ENCODE measurements at regions not wholly inside any gene's neighbourhood (a gene's known extent, or its start where the extent isn't known, plus 50 kb on each side); places are given as distances from the start of the nearest gene placed in this dataset.

- no peaks in the 10 kb centered on the region for H3K9me3 ChIP-seq
- H3K4me3 ChIP-seq = no peak overlapping the region
- no peaks in the 10 kb centered on the region for H3K36me3 ChIP-seq
- TF ChIP-seq POLR2A (IDR thresholded peaks at IDR 0.05) (no peak), CTCF (IDR thresholded peaks at IDR 0.05) (no peak)
- intact Hi-C loops (cut with DNase I) = no loop called here
- 67 to 90% methylated on average over 2 of the region's 2 CpGs for WGBS, 2 donors
- DNase-seq = no peak
- no peaks in the 10 kb centered on the region for H3K4me1 ChIP-seq
- no peaks in the 10 kb centered on the region for H3K27me3 ChIP-seq
- no peak overlapping the region for H3K27ac ChIP-seq
Observed at GRCh38 chr13:60699636-60700035, 302.6 kb downstream of the TDRD3 start.

GRCh38 chr13:60696602-60697001 is 299.6 kb downstream of the TDRD3 start:
- Histone ChIP-seq H3K9me3 (no peaks in the 10 kb centered on the region), H3K27ac (no peak overlapping the region), H3K4me3 (no peak overlapping the region), H3K27me3 (no peaks in the 10 kb centered on the region), H3K36me3 (no peaks in the 10 kb centered on the region), H3K4me1 (no peaks in the 10 kb centered on the region)
- no peak for DNase-seq
- intact Hi-C loops (cut with DNase I) = no loop called here
- WGBS, 2 donors = 12 to 32% methylated on average over 6 of the region's 6 CpGs
- TF ChIP-seq CTCF (IDR thresholded peaks at IDR 0.05) (no peak), POLR2A (IDR thresholded peaks at IDR 0.05) (no peak)

- no peak for DNase-seq
- H3K4me1 ChIP-seq = no peaks in the 10 kb centered on the region
- H3K27ac ChIP-seq = no peak overlapping the region
- no peaks in the 10 kb centered on the region for H3K27me3 ChIP-seq
- H3K4me3 ChIP-seq = no peak overlapping the region
- intact Hi-C loops (cut with DNase I) = no loop called here
- H3K9me3 ChIP-seq = no peaks in the 10 kb centered on the region
- no peaks in the 10 kb centered on the region for H3K36me3 ChIP-seq
- TF ChIP-seq CTCF (IDR thresholded peaks at IDR 0.05) (no peak), POLR2A (IDR thresholded peaks at IDR 0.05) (no peak)
Observed at GRCh38 chr13:60691268-60691667, 294.2 kb downstream of the TDRD3 start.

- DNase-seq = no peak
- Histone ChIP-seq H3K27ac (no peak overlapping the region), H3K36me3 (no peaks in the 10 kb centered on the region), H3K4me1 (no peaks in the 10 kb centered on the region), H3K4me3 (no peak overlapping the region), H3K9me3 (no peaks in the 10 kb centered on the region), H3K27me3 (no peaks in the 10 kb centered on the region)
- 59 to 60% methylated on average over 6 of the region's 6 CpGs for WGBS, 2 donors
- intact Hi-C loops (cut with DNase I) = no loop called here
- TF ChIP-seq POLR2A (IDR thresholded peaks at IDR 0.05) (no peak), CTCF (IDR thresholded peaks at IDR 0.05) (no peak)
Observed at GRCh38 chr13:60690604-60691003, 293.6 kb downstream of the TDRD3 start.

GRCh38 chr13:60689571-60689970 is 292.6 kb downstream of the TDRD3 start:
- TF ChIP-seq POLR2A (IDR thresholded peaks at IDR 0.05) = no peak
- no peak for TF ChIP-seq CTCF (IDR thresholded peaks at IDR 0.05)
- Histone ChIP-seq H3K36me3 (no peaks in the 10 kb centered on the region), H3K27ac (no peak overlapping the region), H3K4me3 (no peak overlapping the region), H3K27me3 (no peaks in the 10 kb centered on the region), H3K4me1 (no peaks in the 10 kb centered on the region), H3K9me3 (no peaks in the 10 kb centered on the region)
- DNase-seq = no peak
- intact Hi-C loops (cut with DNase I) = no loop called here

All from esophagus squamous epithelium (tissue), 5 donors.